ENCODE measurements at regions not wholly inside any gene's neighbourhood (a gene's known extent, or its start where the extent isn't known, plus 50 kb on each side); places are given as distances from the start of the nearest gene placed in this dataset.

GRCh38 chr6:147834084-147834776, 325.7 kb downstream of the SAMD5 start:
- Mint-ChIP-seq H3K4me3 (no peak overlapping the region), H3K36me3 (no peaks in the 10 kb centered on the region), H3K4me1 (no peaks in the 10 kb centered on the region), H3K27me3 (ENCODE audit: low read depth) (no peaks in the 10 kb centered on the region), H3K9me3 (no peaks in the 10 kb centered on the region), H3K27ac (no peak overlapping the region)
- DNase-seq (ENCODE audit: low spot score) (no peak), ATAC-seq (no peak)
- POLR2A ChIA-PET: no interaction called here
- no peak for TF ChIP-seq CREB1 (CRISPR knock-in tag; IDR thresholded peaks at IDR 0.05)
- TF ChIP-seq JAZF1 (CRISPR knock-in tag; IDR thresholded peaks at IDR 0.05): no peak
- no peak for TF ChIP-seq TCF7 (CRISPR knock-in tag; IDR thresholded peaks at IDR 0.05; ENCODE audit: low read depth)
- TF ChIP-seq KAT7 (CRISPR knock-in tag; IDR thresholded peaks at IDR 0.05; ENCODE audit: borderline replicate concordance): no peak
- no peak for TF ChIP-seq RORB (CRISPR knock-in tag; IDR thresholded peaks at IDR 0.05)
- no peak for TF ChIP-seq HMGA2 (CRISPR knock-in tag; IDR thresholded peaks at IDR 0.05)
- no peak for TF ChIP-seq ZNF317 (CRISPR knock-in tag; IDR thresholded peaks at IDR 0.05; ENCODE audit: borderline replicate concordance, low read depth)
- no peak for TF ChIP-seq CBFB (CRISPR knock-in tag; IDR thresholded peaks at IDR 0.05; ENCODE audit: low read depth)
- TF ChIP-seq ZMAT4 (CRISPR knock-in tag; IDR thresholded peaks at IDR 0.05): no peak
- no peak for TF ChIP-seq E2F1 (CRISPR knock-in tag; IDR thresholded peaks at IDR 0.05)
- no peak for TF ChIP-seq SMAD3 (CRISPR knock-in tag; IDR thresholded peaks at IDR 0.05; ENCODE audit: borderline replicate concordance)
- TF ChIP-seq MXD4 (CRISPR knock-in tag; IDR thresholded peaks at IDR 0.05; ENCODE audit: borderline replicate concordance): no peak
- no peak for TF ChIP-seq AFF4 (CRISPR knock-in tag; IDR thresholded peaks at IDR 0.05; ENCODE audit: borderline replicate concordance)
- TF ChIP-seq ATF1 (CRISPR knock-in tag; IDR thresholded peaks at IDR 0.05): no peak
- TF ChIP-seq MYBL2 (CRISPR knock-in tag; IDR thresholded peaks at IDR 0.05): no peak
- TF ChIP-seq SMAD4 (CRISPR knock-in tag; IDR thresholded peaks at IDR 0.05): no peak
- no peak for TF ChIP-seq IRF1 (CRISPR knock-in tag; IDR thresholded peaks at IDR 0.05)
- TF ChIP-seq ZNF121 (CRISPR knock-in tag; IDR thresholded peaks at IDR 0.05): no peak
- CTCF ChIA-PET: no interaction called here

- Mint-ChIP-seq H3K36me3 (no peaks in the 10 kb centered on the region), H3K4me3 (no peak overlapping the region), H3K9me3 (no peaks in the 10 kb centered on the region), H3K27me3 (ENCODE audit: low read depth) (no peaks in the 10 kb centered on the region), H3K4me1 (no peaks in the 10 kb centered on the region), H3K27ac (no peak overlapping the region)
- TF ChIP-seq AR (CRISPR knock-in tag; IDR thresholded peaks at IDR 0.05) (no peak), ZNF671 (CRISPR knock-in tag; IDR thresholded peaks at IDR 0.05) (no peak), ZNF232 (CRISPR knock-in tag; IDR thresholded peaks at IDR 0.05) (no peak), GRHL2 (CRISPR knock-in tag; IDR thresholded peaks at IDR 0.05; ENCODE audit: insufficient replicate concordance, severe bottlenecking) (no peak), NR1H2 (CRISPR knock-in tag; IDR thresholded peaks at IDR 0.05) (no peak), TCF7 (CRISPR knock-in tag; IDR thresholded peaks at IDR 0.05; ENCODE audit: low read depth) (no peak), MLX (CRISPR knock-in tag; IDR thresholded peaks at IDR 0.05) (no peak)
- ChIA-PET CTCF (no interaction called here), POLR2A (no interaction called here)
- ATAC-seq (no peak), DNase-seq (ENCODE audit: low spot score) (no peak)
These were observed 329.1 kb downstream of the SAMD5 start for GRCh38 chr6:147837540-147837939.
